CD4-positive, alpha-beta T cell treated with Interleukin-1 beta for 1 hour (primary cell): ENCODE measurements at regions not wholly inside any gene's neighbourhood (a gene's known extent, or its start where the extent isn't known, plus 50 kb on each side); places are given as distances from the start of the nearest gene placed in this dataset.

Experiments used
- DNase-seq, 2 donors: peaks; one replicate each; pipeline ENCODE4 v3.0.0-alpha.2; 2020 to 2022

DNA sequence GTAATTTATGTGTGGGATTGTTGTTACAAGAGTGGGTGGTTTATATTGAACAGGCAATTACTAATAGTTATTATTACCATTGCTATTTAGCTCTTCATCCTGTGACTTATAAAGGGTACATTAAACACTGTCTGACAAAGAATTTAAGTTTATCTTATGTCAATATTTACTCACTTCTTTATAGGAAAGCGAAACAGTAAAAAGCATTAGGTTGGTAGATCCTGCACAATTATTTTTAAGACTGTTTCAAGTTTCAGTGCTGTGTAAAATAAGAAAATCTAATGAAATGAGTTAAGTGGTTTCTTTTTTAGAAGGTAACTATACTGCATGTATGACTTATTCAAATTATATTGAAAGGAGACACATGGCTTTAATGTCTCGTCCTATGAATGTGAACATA is 135.8 kb upstream of the MAP3K7 start:
- DNase-seq, result no peak

DNA sequence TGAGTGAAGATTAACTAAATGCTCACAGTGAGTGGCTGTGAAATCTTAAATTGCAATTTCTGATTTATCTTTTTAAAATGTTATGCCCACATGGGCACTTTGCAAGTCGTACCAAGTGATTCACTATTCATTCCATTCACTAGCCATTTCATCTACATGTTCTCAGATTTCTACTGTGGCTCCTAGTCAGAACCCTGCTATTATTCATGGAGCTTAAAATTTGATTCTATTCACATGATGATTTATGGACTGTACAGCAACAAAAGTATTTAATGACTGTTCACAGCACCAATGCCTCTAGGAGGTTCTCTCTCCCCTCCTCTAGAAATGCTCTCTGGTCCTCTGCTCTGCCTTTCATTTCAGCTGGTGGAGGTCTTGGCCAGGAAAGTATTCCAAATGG is 133.5 kb upstream of the MAP3K7 start:
- no peak for DNase-seq

DNA sequence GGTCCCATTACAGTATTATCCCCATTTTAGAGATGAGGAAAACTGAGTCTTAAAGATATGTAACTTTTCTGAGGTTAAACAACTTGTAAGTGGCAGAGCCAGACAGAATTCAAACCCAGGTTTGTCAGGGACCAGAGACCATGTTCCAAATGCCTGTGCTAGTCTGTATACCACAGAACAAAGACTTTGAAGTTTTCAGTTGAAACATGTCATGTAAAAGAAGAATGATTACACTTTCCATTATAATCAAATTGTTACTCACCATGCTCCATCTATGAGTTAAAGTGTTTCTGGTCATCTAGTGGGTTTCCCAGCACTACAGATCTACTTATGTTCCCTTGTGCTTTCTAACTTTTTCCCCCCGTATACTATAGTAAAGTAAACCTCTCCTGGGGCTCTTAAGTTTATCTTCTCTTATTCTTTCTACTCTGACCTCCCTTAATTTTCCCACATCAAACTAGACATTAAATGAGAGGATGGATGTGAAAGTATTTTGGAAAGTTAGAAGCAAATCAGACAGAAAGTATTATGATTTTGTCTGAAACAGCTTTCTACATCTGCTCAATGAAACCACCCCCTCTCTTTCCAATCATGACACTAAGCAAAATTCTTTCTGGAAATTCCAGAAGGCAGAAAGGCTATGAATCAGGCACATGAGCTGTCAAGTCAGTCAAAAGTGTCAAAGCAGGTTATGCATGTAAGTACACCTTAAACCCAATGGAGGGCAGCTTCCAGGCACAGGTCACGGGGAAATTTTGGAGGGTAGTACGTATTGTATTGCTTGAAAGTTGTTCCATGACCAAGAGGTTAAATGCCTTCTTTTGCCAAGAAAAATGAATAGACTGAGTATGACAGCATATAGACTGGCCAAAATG is 132.7 kb upstream of the MAP3K7 start:
- DNase-seq, result no peak

DNA sequence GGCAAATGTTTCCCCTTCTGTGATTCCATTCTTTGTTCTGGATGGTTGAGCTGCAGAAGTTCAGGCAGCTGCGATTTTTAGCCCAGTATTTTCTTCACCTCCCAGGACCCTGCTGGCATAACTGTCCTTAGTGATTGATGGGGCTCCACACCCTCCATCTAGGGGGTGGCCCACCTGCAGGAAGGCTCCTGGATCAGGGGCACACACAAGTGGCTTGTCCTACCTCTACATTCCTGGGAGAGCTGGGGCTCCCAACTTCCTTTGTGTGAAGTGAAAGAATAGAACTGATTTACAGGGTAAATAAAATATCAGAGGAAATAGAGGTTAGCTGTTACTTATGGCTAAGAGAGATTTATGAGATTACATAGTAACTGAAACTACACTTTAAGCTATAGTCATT is 129.5 kb upstream of the MAP3K7 start:
- DNase-seq, result no peak

DNA sequence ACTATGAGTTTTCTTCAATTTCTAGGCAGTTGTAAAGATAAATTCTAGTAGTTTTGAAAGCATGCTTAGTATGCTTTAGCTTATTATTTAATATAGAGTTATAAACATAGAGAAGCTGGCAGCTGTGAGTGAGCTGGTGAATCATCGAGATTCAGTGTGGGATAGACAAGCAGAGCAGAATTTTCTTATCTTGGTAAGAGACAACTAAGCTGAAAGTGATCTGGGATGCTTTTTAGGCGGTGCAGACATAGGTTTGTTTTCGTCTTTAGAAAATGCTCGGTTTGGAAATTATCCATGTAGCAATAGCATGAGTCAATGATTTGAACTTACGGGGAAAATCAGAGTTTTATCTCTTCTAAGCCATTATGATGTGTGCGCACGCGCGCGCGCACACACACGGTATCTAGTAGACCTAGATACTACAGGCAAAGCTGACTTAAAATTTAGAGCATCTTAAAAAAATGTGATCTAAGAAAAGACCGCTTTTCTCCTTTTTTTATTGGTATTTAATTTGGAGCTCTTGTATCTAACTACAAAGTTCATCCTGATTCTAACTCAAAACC is 128.3 kb upstream of the MAP3K7 start:
- DNase-seq, result no peak

DNA sequence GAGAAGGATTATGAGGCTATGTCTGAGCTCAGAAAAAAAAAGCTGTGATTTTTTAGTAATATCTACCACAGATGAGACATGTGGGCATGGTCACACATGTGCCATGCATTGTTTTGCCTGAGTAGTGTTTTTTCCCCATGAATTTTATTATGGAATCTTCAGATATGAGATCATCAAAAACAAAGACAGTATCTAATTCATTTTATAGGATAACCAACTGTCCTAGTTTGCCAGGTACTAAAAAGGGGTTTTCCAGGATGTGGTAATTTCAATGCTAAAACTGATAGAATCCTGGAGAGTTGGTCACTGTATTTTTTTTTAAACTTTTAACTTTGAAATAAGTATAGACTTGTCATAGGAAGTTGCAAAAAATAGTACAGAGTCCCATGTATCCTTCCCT is 127.4 kb upstream of the MAP3K7 start:
- no peak for DNase-seq

DNA sequence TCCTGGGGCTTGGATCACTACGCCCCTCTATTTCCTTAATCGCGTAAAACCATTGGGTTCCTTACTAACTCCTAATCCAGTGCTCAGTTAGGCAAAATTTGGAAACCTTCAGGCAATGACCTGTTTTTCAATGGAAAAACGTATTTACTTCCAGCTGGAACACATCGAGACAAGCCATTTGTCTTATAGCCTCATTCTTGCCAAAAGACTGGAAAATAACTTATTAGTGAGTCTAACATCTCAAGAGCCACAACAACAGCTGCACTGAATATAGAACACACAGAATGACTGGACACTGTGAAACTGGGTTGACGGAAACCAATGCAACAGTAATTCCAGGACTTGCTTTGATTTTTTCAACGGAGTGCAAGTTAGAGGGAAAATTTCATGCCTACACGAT is 125.2 kb upstream of the MAP3K7 start:
- DNase-seq, result no peak

DNA sequence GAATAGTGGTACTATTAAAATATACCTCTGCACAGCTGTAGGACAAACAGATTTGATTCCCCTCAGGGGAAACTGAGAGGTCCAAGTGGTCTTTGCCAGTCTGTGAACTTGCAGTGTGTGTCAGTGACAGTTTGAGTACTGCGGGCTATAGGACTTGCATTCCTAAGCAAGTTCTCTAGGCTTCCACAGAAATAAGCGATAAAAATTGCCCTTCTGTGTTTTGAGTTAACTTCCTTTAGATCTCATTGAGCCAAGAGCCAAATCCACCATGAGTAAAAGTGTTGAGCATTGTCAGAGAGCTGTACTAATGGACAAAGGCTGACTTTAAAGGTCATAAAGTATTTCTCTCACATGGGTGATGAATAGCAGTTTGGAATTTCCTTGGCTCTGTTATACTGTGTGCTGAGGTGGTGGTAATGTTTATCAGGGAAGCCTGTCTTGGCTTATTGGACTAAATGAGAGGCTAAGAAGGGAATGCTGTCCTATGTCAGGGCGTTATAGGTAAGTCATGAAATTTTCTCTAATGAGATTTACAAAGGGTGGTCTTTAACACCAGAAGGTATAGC is 122.6 kb upstream of the MAP3K7 start:
- DNase-seq, result no peak

DNA sequence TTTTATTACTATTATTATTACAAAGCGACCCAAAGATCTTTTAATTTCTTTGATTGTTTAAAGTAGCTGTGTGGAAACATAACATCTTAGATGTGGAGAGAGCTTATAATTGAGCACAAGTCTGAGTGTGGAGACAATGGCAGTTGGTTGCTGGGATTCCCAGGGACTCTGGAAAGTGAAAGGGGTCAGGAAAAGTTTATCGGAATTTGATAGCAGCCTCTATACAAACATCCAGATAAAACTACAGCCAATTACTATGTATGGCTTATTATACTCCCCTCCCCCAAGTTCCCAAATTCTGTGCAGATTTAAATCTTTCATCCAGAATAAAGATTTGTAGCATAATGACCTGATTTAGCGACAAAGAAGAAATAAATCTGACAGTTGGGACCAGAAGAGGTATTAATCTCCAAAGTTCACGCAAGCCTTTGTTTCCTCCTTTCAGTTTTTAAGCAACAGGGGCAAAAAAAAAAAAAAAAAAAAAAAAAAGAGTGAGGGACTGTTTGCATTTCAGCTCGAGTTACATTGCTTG is 121.4 kb upstream of the MAP3K7 start:
- no peak for DNase-seq

DNA sequence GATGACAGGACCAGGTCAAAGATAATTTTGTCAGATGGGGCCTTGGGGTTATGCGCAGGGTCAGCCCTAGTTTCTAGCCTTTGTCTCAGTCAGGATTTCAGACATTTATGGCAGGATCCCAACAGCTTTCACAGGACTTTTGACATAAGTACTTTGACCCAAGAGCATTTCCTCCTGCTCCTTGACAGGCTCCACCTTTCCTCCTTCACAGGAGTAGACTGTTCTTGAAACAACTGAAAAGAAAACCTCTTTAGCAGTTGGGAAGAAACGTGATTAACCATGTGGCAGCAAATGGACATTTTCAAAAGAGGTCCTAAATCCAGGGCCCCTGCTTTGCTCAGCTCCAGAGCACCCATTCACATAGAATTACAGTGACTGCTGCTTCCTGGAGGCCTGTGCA is 120.4 kb upstream of the MAP3K7 start:
- no peak for DNase-seq

DNA sequence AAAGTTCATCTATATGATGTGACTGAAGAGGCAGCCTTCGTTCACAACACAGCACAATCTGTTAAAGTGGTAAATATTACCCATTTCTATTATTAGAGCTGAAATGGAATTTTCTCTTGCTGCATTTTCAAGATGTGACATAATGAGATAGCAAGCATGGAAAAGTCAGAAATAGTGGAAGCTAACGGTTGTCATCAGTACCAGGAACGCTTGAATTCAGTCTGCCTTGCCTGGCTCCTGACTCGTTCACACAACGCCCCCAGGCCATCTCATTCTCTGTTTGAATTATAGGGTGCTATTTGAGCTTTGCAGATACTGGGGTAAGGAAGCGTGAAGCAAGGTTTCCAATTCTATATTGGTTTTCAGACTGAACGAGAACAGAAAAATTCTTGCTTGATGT is 116.5 kb upstream of the MAP3K7 start:
- DNase-seq, result no peak

DNA sequence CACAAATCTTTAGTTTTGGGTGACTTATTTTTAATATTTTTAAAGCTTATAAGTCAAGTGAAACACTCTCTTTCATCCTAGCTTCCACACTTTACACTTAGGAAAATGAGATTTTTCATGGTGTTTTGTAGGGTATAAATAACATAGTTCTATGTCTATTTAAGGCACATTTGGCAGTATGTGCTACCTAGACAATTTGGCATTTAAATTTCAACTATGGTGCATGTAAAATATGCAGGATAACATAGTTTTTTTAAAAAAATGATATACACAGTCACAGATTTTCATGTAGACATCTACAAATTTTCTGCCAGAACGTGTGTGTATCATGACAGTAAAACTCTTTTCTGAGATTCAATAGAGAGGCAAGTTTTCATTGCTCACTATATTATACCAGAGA is 115.1 kb upstream of the MAP3K7 start:
- DNase-seq, result no peak

DNA sequence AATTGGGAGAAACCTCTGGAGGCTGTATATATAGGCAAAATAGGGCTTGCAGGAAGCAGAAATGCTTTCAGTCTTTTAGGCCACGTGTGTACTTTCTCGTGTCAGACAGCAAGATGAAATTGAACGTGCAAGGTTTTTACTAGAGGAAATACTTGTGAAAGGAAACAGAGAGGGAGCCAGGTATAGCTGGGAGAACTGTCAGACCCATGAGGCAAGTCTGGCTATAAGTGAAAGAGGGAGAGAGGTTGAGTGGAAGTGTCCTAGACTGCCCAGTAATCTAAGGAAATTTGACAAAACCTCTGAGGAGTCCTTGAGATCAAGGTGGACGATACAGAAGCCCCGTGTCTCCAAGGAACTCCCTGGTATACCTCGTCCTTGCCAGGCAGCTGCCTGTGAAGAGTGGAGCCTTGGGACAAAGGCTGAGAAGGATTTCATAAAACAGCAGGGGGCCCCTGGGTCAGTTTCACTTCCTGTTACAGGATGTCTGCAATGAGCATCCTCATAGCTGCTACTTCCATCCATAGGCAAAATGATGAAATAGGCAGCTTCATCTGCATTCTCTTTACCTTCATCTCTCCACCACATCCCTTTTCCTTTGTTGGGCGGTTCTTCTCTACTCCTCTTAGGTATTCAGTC is 114.4 kb upstream of the MAP3K7 start:
- no peak for DNase-seq

DNA sequence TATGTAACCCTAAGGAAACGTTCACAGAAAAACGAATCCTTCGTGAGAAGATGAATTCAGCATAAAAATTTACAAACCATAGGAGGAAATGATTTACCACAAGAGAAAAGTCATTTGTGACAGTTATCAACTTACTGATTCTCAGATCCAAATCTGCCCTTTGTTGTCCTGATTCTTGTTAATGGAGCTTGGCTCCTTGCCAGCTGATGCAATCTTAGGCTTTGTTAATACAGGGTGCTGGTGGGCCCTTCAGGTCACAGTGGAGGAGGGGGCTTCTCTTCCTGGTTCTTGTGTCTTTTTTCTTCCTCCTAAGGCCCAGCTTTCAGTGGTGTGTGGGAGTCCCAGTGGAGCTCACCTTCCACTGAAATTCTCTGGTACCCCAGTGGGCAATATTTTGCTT is 108.4 kb upstream of the MAP3K7 start:
- DNase-seq, result no peak

DNA sequence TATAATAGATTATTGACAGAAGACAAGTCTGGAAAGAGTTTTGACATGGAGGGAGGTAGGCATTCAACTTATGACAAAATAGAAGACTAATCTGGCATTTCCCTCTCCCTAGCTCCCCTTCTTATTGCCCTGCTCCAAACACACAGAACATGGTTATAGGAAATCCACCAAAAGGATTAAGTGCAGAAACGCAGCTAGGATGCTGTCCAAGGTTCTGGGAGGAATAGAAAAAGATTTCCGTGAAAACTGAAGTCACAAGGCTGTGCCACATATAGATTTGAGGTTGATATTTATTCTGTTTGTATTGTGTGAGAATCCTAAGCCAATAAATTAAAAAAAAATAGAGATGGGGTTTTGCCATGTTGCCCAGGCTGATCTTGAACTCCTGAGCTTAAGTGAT is 107.9 kb upstream of the MAP3K7 start:
- DNase-seq, result no peak

DNA sequence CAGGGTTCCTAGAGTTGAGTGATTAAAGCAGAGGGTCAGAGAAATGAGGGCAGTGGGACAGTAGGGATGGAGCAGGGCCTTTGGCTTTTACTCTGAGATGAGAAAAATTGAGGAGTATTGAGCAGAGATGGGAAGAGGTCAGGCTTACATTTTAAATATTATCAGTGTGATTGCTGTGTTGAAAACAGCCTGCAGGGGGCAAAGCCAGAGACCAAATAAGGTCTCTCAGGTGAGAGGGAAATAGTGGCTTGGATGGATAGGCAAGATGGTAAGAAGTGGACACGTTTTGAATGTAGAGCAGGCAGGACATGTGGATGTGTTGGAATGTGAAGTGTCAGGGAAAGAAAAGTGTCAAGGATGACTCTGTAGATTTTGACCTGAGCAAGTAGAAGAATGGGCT is 105.0 kb upstream of the MAP3K7 start:
- DNase-seq, result no peak

DNA sequence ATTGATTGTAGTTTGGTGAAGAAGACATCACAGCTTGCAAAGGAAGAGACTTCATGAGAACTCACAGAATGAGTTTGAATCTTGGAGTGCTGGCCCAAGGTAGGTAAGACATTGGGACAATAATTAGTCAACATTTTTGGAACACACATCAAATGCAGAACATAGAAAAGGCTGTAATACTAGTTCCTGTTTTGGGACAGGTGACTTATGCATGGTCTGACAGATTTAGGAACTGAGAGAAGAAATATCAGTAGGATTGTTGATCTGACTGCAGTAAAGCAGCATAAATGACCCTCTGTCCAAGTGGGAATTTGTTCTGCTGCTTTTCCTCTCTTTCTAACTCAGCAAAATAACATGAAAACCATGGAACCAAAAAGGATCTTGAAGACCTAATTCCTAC is 102.3 kb upstream of the MAP3K7 start:
- no peak for DNase-seq

DNA sequence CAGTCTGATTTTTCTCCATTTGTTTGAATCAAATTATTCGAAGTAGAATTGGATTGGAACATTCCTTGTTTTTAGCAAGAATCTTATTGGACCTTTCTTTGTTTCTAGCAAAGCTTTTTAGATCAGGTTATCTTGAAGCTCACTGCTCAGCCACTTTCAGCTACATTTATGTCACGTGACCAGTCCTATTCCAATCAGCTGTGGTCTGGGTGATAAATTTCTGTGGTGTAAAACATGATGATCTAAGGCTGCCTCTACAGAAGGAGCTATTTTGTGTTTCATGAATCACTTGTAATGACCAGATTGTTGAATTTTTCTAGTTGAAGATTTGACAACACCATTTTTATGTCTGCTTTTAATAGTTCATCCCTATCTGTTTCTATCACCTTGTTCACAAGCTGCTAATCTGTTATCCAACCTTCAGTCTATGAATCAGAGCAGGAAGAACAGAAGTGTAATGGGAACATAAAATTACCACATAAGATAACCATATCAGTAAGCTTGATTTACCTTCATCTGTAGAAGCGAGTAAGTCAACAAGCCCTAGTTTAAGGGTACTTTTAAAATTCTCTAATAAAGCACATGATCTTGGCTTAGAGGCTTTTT is 101.0 kb upstream of the MAP3K7 start:
- no peak for DNase-seq

DNA sequence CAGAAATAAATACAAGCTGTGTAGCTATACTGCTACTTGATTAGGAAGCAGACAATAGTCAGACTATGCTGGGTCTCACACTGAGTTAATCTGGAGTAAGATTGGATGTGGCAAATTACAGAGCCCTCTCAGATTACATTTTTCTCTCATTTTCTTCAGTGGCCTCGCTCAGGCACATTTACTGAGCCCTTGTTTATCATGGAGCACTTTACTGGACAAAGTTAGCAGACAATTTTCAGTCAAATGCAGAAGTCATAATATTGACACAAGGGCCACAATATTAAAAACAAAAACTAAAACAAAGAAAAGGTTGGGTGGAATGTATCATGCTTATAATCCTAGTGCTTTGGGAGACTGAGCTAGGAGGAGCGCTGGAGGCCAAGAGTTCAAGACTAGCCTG is 95.0 kb upstream of the MAP3K7 start:
- no peak for DNase-seq

DNA sequence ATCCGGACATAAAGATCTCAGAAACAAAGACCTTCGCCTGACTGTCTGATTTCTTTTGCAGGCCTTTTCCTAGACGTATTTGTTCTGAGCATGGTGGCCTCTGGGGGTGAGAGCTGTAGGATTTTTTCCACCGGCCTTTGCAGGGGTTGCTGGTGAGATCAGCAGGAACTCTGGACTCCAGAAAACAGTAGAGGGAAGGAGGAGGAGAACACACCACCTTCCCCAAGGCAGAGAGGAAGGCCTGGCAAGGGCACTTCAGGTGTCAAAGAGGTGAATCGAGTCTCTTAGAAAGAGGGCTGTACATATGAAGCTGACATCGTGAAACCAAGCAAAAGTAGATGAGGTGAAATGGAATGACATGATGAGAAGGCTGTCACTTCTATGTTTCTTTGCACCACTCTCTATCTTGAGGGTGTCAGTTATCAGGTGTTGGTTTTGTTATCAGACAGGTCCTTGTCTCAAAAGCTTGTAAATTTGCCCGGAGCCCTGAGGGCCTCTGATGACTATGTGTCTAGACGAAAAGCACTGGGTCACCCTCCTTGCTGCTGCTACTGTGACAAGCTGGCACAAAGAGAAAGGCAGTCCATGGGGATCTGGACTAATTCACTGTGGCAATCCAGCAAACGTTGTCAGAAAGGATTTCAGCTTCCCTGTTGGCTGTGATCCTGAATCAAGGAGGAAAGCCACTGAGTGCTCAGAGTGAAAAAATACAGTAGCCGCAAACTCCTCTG is 91.3 kb upstream of the MAP3K7 start:
- DNase-seq, result no peak

DNA sequence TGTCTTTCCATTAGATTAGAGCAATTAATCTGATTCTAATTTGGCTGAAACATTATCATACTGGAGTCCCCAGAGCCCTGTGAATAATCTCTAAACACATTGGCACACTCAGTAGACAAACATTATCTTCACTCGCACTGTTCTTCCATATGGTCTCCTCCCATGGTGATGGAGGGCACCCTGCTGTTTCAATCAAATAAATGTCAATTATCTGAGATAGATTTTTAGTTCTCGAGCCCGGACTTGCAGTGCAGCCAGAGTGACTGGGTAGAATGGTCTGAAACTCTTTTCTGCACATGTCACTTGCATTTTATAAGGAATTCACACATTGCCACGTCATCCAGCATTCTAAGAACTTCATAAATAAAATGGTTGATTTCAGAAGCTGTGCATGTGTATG is 90.6 kb upstream of the MAP3K7 start:
- no peak for DNase-seq

DNA sequence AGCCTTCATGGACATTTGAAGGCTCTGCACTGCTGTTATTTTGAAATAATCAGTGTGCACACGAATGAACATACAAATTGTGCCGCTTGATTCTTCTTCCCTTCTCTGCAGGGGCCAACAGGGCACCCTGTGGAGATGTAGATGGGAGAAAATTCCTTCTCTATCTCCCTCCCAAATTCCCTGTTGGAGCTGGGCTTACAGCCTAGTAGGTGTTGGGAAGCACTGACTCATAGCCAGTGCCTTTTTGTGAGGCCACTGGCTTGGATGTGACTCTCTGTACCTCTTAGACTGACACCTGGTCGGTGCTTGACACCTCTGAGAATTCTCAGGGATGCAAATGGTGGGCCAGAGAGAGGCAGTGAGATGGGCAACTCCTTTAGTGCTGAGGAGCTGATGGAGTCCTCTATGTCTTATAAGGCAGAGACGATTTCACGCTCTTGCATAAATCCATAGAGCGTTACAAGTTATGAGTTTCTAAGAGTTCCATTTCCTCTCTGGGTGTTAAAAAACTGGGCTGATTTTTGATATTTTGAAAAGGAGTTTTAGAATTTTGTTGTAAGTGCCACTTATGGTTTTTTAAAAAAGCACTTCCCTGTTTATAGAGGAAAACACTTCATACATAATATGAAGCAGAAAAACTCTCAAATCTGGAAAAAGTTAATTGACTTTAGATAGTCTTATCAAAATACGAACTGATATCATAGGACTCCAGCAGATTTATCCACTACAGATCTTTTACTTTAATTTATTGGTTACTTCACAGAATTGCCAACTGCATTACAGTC is 89.8 kb upstream of the MAP3K7 start:
- DNase-seq, result no peak
